Hippocampal formation (tissue), 2 donors: ENCODE measurements at regions not wholly inside any gene's neighbourhood (a gene's known extent, or its start where the extent isn't known, plus 50 kb on each side); places are given as distances from the start of the nearest gene placed in this dataset.
A peak's percentile ranks its signal among the peaks of the same experiment; 100 is the strongest.

Source experiments
- DNase-seq, 2 donors: peaks; one replicate each; lab custom pipeline; 2025; lab: John Stamatoyannopoulos, UW

DNA sequence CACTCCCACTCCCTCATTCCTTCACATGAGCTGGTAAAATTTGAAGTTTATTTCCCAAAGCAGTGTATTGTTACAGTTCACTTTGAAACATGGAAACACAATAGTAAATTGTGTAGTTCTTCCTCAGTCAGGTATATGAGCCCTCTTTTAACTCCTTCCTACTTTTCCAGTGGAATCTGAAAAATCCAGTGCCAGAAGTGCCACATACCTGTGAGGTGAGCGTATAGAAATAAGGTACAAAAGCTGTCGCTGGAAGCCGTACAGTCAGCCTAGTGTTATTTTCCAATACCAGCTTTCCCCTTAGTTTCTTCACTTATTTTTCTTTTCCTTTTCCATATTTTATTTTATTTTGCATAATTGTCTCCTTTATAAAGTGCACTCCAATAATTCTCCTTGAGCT lies 81.7 kb upstream of the CADM2 start:
- DNase-seq, result no peak

DNA sequence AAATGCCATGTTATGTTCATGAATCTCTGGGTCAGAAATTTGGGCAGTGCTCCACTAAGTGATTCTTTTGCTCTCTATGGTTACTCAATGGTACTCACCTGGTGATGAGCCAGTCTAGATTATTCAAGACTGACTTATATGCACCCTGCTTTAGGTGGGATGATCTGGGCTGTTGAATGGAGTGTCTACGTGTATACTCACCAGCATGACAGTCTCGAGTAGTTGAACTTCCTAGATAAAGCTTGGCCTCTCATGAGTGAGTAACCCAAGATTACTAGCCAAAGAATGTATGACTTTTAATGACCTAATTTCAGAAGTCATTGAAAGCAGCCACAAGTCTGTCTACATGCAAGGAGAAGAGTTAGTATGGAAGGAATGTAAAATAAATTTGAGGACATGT lies 77.5 kb upstream of the CADM2 start:
- DNase-seq, result no peak

- DNase-seq, result no peak
Observed at GRCh38 chr3:84885199-84885882, 73.4 kb upstream of the CADM2 start.

- no peak for DNase-seq
Observed at GRCh38 chr3:84891851-84892250, 66.9 kb upstream of the CADM2 start.

GRCh38 chr3:84893211-84893610 lies 65.6 kb upstream of the CADM2 start:
- no peak for DNase-seq

- no peak for DNase-seq
Observed at GRCh38 chr3:84904212-84904611, 54.6 kb upstream of the CADM2 start.

DNA sequence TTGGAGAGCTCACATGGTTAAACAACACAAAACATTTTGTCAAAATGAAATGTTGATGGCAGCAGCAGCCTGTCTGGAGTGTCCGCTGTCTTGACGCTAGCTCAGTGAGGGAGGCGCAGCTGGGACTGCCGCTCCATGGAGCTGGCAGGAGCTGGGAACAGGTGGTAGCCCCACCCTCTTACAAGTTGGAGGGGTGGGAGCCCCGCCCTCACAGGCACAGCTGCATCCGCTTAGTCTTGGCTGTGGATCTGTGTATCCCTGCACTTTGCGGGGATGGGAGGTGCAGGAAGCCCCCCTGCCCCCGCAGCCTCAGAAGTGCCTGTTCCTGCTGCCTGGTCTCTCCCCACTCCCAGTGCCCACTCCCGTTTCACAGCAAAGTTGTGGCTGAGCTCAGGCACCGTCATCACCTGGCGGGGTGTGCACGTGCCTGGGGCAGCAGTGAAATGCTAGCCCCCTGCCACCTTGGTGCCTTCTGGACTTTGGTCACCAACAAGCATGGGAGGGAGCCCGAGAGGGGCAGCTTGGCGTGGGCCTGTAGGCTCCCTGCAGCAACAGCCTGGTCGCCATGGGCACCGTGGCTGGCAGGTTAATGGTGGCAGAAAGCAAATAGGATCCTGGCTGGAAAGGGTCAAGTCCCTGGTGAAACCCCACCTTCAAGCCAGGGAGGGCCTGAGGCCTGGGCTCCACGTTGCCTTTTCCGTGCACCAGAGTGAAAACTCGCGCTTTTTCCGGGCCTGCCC lies 53.8 kb upstream of the CADM2 start:
- DNase-seq, result peak in 1 of 2 donors; percentile 3

GRCh38 chr3:84905556-84905920 lies 53.3 kb upstream of the CADM2 start:
- DNase-seq, result no peak

GRCh38 chr3:84906065-84906464 lies 52.7 kb upstream of the CADM2 start:
- DNase-seq, result no peak
